HG02642 (cell line): ENCODE measurements at regions not wholly inside any gene's neighbourhood (a gene's known extent, or its start where the extent isn't known, plus 50 kb on each side); places are given as distances from the start of the nearest gene placed in this dataset.
"Not testable (repeated sequence)": the region's sequence is repeated elsewhere in the genome, so short reads cannot be mapped to it uniquely, and the experiment has no call there.

ENCODE experiments used
- ATAC-seq: cut with Tn5 transposase; IDR thresholded peaks from one replicate; pipeline ENCODE4 v1.9.1; 2021; ENCODE audit warnings: mild to moderate bottlenecking; ENCODE audit not compliant: unreplicated experiment, poor library complexity

- no peak for ATAC-seq
Measured at GRCh38 chr2:183963609-183964008, 634.7 kb upstream of the ZNF804A start.

- ATAC-seq, result no peak
Measured at GRCh38 chr2:183964565-183964964, 633.8 kb upstream of the ZNF804A start.

- no peak for ATAC-seq
Measured at GRCh38 chr2:183967756-183968155, 630.6 kb upstream of the ZNF804A start.

- not testable (repeated sequence) for ATAC-seq
Measured at GRCh38 chr2:183975676-183976075, 622.7 kb upstream of the ZNF804A start.

GRCh38 chr2:183984871-183985270 lies 613.5 kb upstream of the ZNF804A start:
- ATAC-seq, result no peak

GRCh38 chr2:183991968-183992367 lies 606.4 kb upstream of the ZNF804A start:
- ATAC-seq, result no peak

GRCh38 chr2:183993052-183993451 lies 605.3 kb upstream of the ZNF804A start:
- ATAC-seq, result peak; percentile 84

- ATAC-seq, result no peak
Measured at GRCh38 chr2:183995632-183996031, 602.7 kb upstream of the ZNF804A start.

GRCh38 chr2:183996825-183997793 lies 601.2 kb upstream of the ZNF804A start:
- ATAC-seq, result no peak

- ATAC-seq, result peak; percentile 97
Measured at GRCh38 chr2:183998041-183998796, 600.1 kb upstream of the ZNF804A start.

- peak; percentile 23 for ATAC-seq
Measured at GRCh38 chr2:183998797-183999190, 599.5 kb upstream of the ZNF804A start.

- ATAC-seq, result peak; percentile 91
Measured at GRCh38 chr2:184004289-184004947, 593.9 kb upstream of the ZNF804A start.

- ATAC-seq, result peak; percentile 49
Measured at GRCh38 chr2:184004948-184005672, 593.2 kb upstream of the ZNF804A start.

- ATAC-seq, result no peak
Measured at GRCh38 chr2:184006998-184007397, 591.3 kb upstream of the ZNF804A start.

- ATAC-seq, result no peak
Measured at GRCh38 chr2:184026961-184027360, 571.4 kb upstream of the ZNF804A start.

- no peak for ATAC-seq
Measured at GRCh38 chr2:184030245-184030644, 568.1 kb upstream of the ZNF804A start.

- ATAC-seq, result no peak
Measured at GRCh38 chr2:184030989-184031388, 567.3 kb upstream of the ZNF804A start.

GRCh38 chr2:184031402-184032147 lies 566.8 kb upstream of the ZNF804A start:
- ATAC-seq, result peak; percentile 61

GRCh38 chr2:184032983-184033382 lies 565.3 kb upstream of the ZNF804A start:
- ATAC-seq, result no peak
